UCSD-AML1 (cell line): ENCODE measurements at regions not wholly inside any gene's neighbourhood (a gene's known extent, or its start where the extent isn't known, plus 50 kb on each side); places are given as distances from the start of the nearest gene placed in this dataset.
"Not testable (repeated sequence)": the region's sequence is repeated elsewhere in the genome, so short reads cannot be mapped to it uniquely, and the experiment has no call there.

ENCODE experiments used
- DNase-seq: peaks from one replicate; lab custom pipeline; 2025; ENCODE audit not compliant: unreplicated experiment; lab: John Stamatoyannopoulos, UW

DNA sequence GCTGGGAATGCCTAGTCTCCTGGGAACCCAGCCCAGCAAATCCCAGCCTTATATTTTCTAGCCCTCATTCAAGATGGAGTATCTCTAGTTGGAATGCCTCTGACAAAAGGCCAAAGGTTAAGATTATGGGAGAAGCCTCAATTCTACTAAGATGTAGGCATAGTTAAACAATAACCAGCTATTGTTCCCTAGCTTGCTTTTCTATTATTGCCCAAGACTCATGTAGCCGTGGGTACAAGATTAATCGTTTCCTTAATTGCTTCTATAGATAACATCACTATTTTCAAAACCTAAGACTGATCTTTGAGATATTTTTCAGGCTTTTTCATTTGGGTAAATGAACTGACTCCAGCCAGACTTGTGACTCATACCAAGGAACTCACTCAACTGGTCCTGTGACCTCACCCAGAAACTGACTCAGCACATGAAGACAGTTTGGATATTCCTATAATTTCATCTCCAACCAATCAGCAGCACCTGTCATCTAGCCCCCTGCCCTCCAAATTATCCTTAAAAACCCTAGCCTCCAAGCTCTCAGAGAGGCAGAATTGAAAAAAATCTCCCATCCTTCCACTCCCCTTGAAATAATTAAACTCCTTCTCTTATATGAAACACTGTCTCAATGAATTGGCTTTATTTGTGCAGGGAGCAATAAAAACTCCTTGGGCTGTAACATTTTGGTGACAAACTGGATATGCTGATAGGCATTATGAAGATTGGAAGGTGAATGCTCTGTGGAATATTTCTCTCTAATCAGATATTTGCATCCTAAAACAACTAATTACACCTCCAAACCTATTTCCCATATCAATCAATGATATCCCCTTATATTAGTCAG is 589.0 kb downstream of the C12orf50 start:
- no peak for DNase-seq

DNA sequence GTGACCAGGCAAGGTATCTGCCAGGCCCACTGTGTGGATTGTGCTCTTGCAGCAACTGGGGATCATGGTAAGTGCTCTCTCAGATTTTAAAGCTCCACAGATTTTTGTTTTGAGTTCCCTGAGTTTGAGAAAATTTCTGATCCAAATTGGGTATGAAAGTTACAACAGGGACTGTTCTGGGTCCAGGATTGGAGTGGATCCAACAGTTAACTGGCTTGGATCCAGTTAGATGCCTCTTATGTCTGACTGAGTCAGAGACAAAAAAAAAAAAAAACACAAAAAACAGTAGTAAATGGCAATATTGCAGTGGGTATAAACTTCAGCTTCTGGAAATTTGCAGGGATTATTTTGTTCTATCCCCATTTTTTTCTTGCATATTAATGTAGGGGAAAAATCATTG is 598.8 kb downstream of the C12orf50 start:
- no peak for DNase-seq

DNA sequence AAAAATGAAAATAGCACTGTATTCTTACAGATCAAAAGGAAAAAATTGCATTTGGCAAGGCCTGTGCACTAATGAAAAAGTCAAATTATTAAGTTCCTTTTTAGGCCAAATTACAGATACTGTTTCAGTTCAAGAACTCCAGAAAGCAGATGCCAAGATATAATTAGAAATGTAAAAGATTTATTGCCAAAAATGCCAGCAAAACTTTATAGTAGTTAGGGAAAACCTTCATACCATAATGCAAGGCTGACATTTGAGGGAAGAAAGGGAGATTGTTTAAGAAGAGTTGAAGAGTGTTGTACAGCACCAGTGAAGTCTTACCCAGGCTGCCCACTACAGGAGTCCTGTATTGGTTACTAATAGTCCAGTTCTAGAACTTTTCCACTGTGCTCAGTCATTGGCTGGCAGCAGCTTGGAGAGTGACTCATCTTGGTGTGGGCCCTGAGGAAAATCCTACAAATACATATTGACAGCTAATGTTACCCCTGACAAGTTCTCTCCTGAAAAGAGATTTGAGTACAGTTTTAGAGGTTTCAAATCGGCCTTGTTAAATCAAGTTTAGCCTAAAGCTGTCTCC is 600.4 kb downstream of the C12orf50 start:
- no peak for DNase-seq

DNA sequence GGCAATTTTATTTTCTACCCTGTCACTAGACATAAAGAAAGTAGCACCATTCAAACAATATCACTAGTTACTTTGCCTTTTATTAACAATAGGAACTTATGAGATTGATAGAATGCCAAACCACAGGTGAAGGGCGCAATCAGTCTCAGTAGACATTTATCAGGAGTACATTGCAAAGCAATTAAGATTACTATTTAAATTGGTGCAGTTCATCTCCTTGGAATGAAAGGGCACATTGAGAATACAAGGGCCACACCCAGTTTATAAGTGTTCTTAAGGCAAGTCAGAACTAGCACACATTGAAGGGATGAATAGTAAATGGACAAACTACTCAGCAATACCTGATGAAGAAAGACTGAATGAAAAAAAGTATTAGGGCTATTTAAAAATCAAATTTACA is 601.4 kb downstream of the C12orf50 start:
- no peak for DNase-seq

DNA sequence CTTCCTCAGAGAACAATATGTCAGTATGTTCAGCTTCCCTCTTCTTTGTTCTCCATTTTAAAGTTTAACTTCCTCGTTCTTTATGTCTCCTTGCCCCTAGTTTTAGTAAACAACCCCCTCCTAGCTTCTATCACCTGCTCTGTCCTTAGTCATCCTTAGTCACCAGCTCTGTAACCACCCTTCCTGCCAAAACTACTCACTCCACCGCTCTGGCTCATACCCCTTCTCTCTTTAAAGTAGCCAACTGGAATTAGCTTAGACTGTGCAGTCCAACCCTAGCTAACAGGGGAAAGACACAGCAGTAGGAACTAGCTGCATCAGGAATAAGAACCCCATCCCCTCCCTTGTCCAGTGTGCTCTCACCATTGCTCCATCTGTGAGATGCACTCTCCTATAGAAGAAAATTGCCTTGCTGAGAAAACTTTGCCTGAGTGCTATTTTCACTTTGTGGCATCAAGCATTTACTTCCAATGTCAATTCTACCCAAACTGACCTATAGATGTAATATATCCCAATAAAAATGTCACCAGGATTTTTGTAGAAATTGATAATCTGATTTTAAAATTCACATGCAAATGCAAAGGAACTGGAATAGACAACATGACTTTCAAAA is 603.2 kb downstream of the C12orf50 start:
- no peak for DNase-seq

DNA sequence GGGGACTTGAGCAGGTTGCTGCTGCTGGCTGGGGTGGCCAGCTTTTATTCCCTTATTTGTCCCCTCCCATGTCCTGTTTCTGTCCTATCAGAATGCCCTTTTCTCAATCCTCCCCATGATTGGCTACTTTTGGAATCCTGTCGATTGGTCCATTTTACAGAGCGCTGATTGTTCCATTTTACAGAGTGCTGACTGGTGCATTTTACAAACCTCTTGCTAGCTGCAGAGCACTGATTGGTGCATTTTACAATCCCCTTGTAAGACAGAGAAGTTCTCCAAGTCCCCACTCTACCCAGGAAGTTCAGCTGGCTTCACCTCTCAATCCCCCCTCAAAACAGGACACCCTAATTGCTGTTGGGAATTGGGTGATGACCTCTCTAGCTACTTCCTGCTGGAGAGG is 608.0 kb downstream of the C12orf50 start:
- not testable (repeated sequence) for DNase-seq

DNA sequence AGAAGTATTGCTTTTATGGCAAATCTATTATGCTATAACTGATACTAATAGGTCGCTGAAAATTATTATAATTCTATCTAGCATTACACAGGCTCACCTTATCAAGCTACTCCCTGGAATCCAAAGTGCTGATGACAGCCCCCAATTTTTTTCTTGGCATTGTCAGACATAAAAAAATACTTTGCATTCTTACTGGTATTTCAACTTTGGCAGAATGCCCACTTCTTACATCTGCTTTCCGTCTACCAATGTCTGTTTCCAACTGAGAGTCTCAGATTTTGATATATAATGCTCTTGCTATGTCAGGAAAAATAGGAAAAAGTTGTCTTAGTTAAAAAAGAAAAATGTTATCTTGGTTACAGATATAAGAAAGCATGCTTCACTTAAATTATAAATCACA is 615.4 kb downstream of the C12orf50 start:
- no peak for DNase-seq

DNA sequence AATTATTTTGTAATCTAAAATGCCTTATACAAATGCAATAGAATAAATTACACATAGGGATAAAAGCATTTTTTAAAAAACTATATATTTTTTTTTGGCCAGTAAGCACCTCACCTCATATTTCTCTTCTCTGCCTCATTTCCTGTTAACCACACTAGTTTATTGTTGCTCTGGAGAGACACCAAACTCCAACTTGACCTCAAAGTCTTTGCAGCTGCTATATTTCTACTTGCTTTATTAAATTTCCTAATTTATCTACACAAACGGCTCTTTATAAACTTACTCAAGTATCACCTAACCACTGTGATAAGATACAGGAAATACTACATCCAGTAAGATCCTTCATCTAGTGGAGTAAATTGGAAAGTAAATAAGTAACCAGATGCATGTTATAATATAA is 622.3 kb downstream of the C12orf50 start:
- DNase-seq = no peak

DNA sequence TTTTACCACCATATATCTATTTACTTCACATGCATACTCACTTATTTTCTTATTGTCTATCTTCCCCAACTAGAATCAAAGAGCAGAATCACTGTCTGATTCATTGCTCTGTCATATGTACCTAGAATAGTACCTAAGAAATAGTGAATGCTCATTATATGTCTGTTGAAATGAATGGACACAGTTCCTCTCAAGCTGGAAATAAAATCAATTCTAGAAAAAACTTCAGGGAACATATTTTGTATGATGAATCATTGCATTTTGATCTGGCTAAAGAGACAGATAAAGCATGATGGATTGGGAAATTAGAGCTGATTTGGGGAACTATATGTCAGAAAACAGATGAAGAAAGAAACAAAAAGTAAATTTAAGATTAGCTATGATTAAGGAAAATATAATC is 623.3 kb downstream of the C12orf50 start:
- no peak for DNase-seq

DNA sequence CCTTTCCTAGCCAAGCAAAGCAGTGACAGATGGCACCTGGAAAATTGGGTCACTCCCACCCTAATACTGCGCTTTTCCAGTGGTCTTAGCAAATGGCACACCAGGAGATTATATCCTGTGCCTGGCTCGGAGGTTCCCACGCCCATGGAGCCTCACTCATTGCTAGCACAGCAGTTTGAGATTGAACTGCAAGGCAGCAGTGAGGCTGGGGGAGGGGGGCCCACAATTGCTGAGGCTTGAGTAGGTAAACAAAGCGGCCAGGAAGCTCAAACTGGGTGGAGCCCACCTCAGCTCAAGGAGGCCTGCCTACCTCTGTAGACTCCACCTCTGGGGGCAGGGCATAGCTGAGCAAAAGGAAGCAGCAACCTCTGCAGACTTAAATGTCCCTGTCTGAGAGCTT is 635.0 kb downstream of the C12orf50 start:
- not testable (repeated sequence) for DNase-seq

DNA sequence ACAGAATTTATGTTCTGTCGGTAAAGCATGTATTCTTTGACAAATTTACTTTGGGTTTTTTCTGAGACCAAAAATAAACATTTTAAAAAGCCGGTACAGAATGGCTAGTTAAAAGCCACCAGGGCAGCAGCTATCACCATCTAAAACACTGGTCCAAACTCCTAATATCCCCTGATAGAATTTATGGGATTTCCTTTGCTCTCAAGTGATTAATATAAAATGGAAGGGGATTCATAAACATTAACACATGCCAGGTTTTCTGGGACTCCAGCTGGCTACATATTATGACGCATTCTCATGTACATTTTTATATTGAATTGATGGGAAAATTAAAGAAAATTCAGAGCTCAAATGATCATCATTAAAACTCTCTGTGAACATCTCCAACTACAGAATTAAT is 640.8 kb downstream of the C12orf50 start:
- DNase-seq = no peak

DNA sequence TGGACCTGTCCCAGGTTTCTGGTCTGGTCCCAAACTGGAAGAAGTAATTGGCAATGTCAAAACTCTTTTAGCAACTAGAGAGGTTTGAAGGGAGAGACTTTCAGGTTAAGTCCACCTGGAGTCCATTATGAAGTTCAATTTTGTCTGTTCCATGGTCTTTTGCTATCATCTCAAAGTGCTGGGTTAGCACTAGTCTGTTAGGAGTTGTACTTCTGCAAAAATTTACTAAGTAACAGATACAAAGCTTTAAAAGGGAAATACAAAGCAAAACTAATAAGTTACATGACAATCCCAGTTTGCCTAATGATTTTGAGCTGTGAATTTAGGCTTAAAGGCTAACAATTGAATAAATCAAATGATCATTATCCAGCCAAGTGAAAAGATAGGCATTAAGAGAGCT is 643.9 kb downstream of the C12orf50 start:
- no peak for DNase-seq

DNA sequence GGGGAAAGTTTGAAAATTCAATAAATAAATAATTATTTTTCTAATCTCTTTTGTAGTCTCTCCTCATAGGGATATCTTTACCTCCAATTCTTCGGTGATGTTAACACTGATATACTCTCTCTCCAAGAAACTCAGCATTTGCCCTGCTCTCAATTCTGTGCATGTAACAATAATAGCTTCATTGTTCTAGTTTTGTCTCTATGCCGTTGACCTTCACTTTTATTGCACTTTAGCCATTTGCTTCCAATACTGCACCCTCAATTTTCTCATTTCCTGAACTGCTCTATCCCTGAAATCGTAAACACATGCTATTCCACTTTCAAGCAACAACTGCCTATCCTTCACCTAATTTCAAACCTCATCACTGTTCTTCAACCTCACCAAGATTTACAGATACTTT is 645.0 kb downstream of the C12orf50 start:
- DNase-seq = no peak

DNA sequence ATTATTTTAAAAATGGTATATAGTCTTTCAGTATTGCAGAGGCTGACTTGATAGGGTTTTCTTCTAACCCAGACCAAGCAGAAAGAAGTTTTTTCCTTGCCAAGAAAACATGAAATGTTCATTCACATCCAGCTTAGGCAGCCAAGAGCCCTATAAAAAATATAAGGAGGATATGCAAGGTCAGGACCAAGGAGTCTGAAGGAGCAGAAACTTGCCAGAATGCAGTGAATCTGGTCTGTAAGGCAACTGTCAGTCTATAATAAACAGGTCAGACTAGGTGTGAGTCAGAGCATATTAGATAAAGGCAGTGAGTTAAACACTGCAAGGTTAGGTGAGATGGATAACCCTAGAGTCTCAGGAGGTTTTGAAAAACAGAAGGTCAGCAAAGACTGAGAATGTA is 645.5 kb downstream of the C12orf50 start:
- no peak for DNase-seq

DNA sequence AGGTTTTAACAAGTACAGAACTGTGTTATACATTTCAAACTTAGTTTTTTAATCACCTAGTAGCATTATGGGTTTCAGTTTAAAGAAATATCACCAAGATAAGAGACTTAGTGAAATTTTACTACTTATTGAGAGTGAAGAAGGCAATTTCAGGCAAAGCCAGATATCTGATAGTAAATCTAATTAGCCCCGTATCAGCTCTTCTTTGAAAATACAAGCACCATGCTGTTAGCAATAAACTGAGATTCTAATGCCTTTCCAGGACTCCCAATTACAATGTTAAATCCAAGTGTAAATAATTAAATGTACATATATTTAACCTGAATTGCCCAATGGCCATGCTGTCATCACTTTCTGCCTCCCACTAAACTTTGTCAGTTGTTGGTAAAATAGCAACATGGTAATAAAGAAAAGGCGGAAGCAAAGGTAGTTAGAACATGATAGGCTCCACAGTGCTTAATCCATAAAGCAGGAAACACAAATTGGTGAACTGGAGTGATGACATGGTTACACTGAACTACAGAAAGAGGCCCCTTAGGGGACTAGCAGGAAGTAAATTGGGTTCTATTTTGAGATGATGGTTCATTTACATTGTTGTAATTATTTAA is 646.1 kb downstream of the C12orf50 start:
- DNase-seq = no peak

DNA sequence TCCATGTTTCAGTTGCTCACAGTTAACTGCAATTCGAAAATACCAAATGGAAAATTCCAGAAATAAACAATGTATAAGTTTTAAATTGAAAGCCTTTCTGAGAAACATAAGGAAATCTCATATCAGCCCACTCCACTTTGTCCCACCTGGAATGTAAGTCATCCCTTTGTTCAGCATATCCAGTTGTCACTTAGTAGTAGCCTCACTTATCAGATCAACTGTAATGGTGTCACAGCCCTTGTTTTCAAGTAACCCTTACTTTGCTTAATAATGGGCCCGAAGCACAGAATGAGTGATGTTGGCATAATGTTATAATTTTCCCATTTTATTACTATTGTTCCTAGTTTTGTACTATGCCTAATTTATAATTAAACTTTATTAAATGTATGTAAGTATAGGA is 646.8 kb downstream of the C12orf50 start:
- no peak for DNase-seq

DNA sequence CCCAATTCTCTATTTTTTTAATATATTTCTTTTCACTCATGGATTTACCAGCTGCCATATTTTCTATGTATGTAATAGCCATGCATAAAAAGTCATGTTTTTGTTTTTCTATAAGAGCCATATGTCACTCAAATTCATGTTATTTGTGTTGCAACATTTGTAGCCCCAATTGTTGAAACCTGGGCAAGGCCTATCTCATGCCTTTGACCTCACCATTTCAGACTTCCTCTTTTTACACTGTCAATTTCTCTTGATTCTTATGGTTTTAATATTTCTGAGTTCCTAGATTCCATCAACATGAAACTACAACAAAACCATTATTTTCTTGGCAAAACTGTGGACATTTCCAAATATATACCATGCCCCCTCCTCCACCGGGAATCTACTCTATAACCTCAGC is 647.5 kb downstream of the C12orf50 start:
- DNase-seq = no peak

DNA sequence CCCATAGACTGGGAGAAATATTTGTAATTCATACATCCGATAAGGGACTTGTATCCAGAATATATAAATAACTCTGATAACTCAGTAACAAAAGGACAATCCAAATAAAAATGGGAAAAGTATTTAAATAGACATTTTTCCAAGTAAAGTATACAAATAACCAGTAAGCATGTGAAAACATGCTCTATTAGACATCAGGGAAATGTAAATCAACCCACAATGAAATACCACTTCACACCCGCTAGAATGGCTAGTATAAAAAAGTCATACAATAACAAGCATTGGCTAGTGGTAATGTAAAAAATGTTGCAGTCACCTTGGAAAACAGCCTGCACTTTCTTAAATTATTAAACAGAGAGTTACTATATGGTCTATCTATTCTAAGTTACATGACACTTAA is 650.7 kb downstream of the C12orf50 start:
- DNase-seq = no peak

DNA sequence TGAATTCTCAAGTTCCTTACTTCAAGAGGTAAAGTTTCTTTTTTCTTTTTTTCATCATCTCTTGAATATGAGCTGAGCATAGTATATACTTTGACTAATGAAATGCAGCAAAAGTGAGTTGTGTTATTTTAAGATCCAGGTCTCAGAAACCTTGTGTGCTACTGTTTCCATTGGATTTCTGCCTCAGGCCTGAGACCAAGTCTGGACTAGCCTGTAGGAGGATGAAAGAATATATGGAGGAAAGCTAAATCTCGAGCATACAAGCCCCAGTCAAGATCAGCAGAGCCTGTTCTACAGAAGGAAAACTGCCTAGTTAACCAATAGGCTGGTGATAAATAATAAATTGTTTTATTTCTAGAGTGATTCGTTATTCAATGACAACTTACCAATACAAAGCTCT is 652.5 kb downstream of the C12orf50 start:
- DNase-seq = no peak

DNA sequence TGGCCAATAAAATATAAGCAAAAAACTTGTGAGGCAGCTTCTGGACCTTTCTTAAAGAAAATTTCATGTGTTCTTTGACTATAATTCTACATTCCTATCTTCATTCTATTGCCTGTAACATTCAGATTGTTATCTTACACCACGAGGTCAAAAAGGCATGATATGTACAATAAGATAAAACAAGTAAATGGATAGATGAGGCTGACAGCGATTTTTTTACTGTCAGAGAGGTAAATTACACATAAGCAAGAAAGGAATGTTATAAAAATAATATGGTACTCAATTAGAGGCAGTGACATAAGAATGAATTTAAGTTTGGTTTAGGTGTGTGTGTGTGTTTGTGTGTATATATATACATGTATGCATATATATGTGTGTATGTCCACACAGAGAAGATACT is 660.0 kb downstream of the C12orf50 start:
- no peak for DNase-seq

DNA sequence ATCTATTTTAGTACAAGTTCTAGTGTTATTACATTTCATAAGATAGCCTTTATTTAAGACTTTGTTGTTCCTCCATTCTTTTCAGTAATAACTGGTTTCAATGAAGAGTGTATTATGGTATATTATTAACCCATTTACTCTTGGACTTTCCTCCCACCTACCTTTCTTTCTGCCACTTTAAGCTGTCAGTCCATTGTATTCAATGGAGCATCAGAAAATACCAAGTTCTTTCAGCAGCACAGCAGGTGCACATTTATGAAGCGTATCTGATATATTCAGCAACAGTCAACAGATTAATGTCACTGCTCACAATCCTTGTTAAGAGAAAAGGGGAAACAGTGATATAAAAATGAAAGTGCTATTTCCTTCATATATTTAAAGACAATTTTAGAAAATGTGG is 660.9 kb downstream of the C12orf50 start:
- DNase-seq = no peak

DNA sequence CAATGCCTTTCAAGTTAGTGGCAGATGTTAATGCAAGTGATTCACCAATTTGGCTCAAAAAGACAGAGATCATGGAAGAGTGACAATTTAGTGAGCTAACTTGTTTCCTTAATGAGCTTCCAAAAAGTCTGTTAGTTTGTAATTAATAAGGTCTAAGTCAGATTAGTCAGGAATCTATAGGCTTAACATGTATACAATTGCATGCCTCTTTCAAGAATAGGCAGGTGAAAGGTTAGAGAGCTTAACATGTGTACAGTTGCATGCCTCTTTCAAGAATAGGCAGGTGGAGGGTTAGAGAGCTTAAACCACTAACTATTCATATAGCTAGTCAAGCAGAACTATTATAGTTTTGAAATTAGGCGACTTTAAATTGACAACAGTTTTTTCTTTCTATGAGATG is 663.8 kb downstream of the C12orf50 start:
- no peak for DNase-seq
